ENCODE measurements at regions not wholly inside any gene's neighbourhood (a gene's known extent, or its start where the extent isn't known, plus 50 kb on each side); places are given as distances from the start of the nearest gene placed in this dataset.

- no peak for DNase-seq
Observed at GRCh38 chr9:11708899-11709298, 984.3 kb upstream of the TYRP1 start.

GRCh38 chr9:11709567-11709966 lies 983.6 kb upstream of the TYRP1 start:
- DNase-seq: no peak

DNA sequence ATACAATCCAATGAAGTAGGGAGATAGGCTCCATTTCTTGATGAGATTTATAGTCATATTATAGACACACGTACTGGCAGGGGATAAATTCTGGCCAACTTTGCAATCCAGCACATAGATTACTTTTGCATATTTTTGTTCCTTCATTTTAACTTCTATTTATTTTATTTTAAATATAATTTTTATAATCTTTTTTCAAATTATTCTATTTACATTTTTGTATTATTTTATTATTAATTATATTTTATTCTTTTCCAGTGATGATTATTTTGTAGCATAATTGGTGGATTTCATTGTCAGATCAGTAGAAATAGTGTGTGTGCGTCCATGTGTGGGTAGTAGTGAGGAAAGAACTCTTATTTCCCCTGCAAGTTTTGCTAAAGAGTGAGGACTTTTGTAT lies 980.1 kb upstream of the TYRP1 start:
- DNase-seq: no peak

- no peak for DNase-seq
Observed at GRCh38 chr9:11722957-11723356, 970.2 kb upstream of the TYRP1 start.

DNA sequence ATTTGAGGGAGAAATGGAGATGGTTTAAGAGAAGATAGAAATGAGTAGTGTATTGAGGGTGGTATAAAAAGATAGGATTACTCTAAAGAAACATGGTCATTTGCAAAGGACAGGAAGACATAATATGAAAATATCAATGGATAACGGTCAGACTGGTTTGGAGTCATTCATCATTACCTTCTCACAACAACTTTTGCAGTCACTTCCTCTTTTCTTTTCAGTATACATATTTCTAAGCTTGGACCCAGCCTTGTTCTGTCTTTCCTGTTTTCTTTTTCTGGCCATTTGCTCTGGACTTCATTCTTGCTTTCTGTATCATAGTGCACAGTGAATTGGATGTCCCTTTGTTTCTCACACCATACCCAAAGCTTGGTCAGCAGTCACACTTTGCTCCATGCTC lies 966.5 kb upstream of the TYRP1 start:
- DNase-seq: no peak

DNA sequence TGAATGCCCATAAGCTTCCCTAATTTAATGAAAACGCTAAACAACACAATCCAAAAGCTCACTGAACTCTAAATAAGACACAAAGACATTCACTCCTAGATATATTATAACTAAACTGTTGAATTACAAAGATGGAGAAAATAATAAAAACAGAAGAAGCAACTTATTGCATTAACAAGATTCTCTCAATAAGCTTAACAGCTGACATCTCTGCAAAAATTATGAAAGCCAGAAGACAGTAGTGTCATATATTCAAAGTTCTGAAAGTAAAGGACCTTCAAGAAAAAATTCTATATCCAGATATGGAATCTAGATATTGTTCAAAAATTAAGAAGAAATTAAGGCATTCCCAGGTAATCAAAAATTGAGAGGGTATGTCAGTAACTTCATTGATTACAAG lies 957.8 kb upstream of the TYRP1 start:
- no peak for DNase-seq

- DNase-seq: no peak
Observed at GRCh38 chr9:11742471-11742870, 950.7 kb upstream of the TYRP1 start.

GRCh38 chr9:11743356-11743755 lies 949.8 kb upstream of the TYRP1 start:
- no peak for DNase-seq

- no peak for DNase-seq
Observed at GRCh38 chr9:11749396-11749795, 943.8 kb upstream of the TYRP1 start.

GRCh38 chr9:11755951-11756350 lies 937.2 kb upstream of the TYRP1 start:
- no peak for DNase-seq

DNA sequence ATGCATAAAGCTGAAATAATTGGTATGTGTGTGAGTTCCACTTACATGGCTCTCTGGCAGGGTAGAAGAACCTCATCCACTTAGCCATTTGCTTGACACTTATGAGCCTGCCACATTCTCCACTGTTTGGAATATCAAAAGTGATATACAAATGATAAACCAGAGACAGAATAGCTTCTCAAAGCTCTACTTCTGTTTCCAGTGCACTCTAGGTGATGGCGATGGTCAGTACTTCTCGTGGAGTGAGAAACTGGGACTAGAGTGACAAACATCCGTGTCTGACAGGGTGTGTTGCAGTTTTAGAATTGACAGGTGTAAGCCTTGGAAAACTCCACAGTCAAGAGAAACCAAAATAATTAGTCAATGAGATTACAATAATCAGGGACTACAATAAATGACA lies 935.8 kb upstream of the TYRP1 start:
- DNase-seq: no peak

- no peak for DNase-seq
Observed at GRCh38 chr9:11758016-11758415, 935.2 kb upstream of the TYRP1 start.

- no peak for DNase-seq
Observed at GRCh38 chr9:11779971-11780370, 913.2 kb upstream of the TYRP1 start.

- DNase-seq: no peak
Observed at GRCh38 chr9:11792870-11793269, 900.3 kb upstream of the TYRP1 start.

GRCh38 chr9:11794984-11795383 lies 898.2 kb upstream of the TYRP1 start:
- DNase-seq: no peak

- DNase-seq: no peak
Observed at GRCh38 chr9:11805969-11806368, 887.2 kb upstream of the TYRP1 start.

DNA sequence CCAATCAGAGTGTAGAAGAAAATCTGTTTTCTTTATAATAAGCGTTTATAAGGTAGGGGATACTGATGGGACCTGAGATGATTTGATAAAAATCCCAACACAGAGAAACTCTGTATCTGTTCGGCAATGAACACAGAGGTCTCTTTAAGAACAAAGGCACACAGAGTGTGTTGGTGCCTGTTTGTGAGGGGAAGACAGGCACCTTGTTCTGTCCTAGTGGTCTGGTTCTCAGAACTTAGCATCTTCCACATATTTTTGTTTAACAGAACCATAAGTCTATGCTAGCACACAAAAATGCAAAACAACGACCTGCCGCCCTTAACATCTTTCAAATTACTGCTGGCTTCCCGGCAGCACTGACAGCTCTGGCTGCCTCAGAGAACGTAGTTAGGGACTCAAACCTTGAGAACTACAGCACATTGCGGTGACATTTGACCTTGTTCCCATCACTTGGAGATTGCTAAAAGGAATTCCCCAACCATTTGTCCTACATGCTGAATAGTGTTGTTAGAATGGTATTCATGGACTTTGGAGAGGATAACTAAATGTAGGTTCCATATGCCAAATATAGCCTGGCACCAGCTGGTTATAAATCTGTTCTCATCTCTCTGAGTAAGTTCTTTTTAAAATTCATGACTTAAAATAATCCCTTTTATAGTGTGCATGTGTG lies 871.7 kb upstream of the TYRP1 start:
- DNase-seq: peak in 12 of 58 donors; percentile 1 to 27 (median 5)

- no peak for DNase-seq
Observed at GRCh38 chr9:11828201-11828600, 865.0 kb upstream of the TYRP1 start.

DNA sequence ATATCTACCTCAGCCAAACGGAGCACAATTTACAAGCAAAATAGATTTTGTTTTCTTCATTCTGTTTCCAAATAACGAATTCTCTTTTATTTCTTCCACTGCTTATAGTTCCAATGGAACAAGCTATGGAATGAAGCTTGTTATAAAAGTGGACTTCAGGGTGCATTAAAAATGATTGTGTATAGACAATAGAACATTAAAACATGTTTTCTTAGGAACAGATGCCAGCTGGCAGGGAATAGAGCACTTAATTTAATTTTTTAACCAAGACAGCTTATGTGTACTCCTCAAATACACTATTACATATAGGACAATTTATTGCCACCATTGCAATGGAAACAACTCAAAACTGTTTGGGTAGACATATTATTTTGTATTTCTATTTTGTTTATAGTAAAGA lies 860.1 kb upstream of the TYRP1 start:
- DNase-seq: no peak

DNA sequence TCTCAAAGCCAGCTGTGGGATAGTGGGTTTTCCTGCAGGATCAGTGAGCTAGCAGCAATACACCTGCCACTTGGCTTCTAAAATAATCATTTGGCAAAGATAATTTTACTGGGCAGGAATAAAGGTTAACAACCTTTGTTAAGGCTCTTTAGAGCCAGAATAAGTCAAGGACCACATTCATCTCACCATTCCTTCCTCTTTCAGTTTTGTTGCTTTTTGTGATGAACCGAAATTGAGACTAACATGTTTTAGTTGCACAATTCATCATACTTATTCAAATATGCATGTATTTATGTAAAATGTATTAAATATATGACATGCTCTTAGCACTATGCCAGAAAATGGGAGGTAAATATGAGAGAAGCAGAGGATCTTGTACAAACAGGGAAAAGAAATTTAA lies 824.4 kb upstream of the TYRP1 start:
- DNase-seq: no peak

- DNase-seq: no peak
Observed at GRCh38 chr9:11871852-11872251, 821.3 kb upstream of the TYRP1 start.

DNA sequence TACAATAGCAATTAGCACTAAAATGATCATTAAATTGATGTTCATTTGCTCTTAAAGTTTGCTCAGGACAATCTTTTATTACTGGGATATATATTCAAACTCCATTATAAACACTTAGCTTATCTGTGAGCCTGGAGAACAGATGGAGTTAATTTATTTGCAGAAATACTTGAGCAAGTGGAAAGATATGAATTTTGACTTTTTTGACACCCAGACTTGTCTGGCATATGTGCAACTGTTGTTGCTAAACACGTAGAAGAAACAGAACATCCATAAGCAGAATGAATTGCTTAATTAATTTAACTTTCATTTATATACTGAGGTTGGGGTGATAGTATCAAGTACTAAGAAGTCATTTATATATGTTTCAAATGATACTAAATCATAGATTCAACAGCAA lies 820.7 kb upstream of the TYRP1 start:
- no peak for DNase-seq

- DNase-seq: no peak
Observed at GRCh38 chr9:11874414-11874813, 818.8 kb upstream of the TYRP1 start.

DNA sequence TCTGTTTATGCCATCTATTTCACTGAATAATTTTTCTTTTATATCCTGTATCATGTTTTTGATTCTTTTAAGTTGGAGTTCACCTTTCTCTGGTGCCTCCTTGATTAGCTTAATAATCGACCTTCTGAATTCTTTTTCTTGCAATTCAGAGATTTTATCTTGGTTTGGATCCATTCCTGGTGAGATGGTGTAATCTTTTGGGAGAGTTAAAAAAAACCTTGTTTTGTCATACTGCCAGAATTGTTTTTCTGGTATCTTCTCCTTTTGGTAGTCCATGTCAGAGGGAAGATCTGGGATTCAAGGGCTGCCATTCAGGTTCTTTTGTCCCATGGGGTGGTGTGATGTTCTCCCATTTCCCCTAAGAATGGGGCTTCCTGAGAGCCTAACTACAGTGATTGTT lies 800.8 kb upstream of the TYRP1 start:
- no peak for DNase-seq

Measured in anterior cingulate cortex (tissue), 58 donors.